ENCODE measurements at regions not wholly inside any gene's neighbourhood (a gene's known extent, or its start where the extent isn't known, plus 50 kb on each side); places are given as distances from the start of the nearest gene placed in this dataset.

- DNase-seq, result no peak
Measured at GRCh38 chr2:5921081-5921642, 229.0 kb downstream of the SOX11 start.

DNA sequence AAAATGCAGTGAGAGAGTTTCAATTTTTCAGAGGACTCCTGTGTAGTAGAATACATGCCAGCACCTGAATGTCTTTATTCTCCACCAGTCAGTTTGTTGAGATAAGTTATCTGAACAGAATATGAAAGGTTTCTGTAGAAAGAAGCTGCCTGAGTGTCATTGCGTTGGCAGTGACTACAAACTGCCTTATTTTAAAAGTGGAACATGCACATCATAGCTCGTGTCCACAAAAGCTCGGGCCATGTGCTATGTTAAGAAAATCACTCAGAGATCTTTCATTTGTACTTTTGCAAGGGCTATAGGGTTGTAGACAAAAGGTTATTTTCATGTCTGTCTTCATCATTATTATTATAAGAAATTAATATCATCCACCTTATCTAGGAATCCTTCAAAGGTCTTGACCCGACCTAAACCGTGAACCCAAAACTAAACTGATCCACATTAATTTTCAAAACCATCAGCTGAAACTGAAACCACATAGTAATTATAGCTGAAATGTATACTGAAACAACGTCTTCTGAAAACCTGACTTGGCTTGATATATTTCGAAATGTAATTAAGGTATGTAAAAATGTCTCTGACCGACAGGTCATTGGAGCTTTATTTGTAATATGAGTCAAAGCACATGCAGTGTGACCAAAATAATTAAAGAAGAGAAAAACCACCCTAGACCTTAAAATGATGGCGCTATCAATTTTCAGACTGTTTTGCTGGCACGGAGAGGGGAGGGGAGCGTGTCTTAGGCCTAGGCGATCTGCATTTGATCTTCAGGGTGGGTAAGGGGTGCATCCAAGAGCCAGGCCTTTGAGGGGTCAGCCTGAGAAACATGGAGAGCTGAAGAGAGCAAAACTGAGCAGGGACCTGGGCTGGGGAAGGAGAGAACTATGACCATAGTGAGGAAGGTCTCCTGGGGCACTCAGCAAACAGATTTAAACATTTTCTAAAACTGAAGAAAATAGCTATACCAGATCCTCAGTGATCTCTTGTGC is 232.1 kb downstream of the SOX11 start:
- no peak for DNase-seq

DNA sequence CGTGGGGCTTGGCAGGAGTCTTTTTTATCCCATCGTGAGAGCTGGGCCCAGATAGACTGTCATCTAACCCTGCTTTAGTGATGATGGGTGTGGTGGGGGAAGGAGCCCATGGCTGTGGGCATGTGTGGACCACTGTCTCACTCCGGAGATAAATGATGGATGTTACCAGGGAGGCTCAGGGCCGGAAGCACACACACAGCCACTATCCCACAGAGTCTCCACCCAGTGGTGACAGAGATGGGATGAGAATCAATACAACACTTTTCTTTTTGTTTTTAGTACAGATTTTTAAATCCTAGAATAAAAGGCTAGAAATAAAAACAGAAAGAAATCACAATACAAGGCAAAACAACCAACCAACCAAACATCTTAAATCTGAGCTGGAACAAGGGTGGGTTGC is 233.4 kb downstream of the SOX11 start:
- no peak for DNase-seq

DNA sequence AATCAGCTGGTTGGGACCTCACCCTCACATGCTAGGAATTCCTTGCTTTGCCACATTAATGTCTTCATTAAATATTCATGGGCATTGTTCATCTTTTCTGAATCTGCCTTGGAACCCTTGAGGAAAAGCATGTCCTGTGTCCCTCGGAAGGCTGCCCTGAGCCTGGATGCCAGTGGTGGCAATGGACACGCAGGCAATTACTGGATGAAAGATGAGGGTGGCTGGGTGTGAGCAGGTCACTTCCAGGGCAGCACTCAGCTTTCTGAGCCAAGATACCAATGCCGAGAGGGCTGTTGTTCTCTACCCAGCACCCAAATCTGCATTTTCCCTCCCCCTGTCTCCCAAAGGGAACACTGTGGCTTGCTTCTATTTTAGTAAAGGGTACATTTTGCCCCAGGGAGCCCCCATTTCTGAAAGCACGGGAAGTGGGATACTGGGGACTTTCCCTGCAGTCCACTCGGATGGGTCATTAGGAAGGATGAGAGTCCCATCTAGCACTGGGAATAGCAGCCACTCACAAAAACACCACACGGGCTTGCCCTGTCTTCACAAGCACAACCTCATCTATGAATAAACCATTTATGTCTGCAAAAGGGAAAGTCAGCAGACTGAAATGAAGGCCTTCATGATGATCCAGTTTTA is 234.8 kb downstream of the SOX11 start:
- DNase-seq, result no peak

- DNase-seq, result peak; percentile 40
Measured at GRCh38 chr2:5932556-5933469, 240.6 kb downstream of the SOX11 start.

DNA sequence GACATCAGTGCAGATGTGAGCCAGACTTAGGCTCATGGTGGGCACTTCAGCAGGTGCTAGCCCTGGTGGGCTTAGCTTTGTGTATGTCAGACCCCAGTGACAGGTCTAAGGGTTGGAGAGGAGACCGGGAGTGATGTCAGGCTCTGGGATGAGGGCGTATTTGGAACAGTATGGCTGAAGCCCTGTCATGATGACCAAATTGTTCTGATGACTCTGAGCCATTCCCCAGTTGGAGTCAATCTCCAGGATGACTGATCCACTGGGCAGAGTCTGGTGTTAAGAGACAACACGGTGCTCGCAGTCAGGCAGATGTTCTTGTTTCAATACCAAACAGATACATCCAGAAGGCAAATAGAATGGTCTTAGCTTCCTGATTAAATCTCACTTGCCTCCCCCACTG is 241.5 kb downstream of the SOX11 start:
- no peak for DNase-seq

DNA sequence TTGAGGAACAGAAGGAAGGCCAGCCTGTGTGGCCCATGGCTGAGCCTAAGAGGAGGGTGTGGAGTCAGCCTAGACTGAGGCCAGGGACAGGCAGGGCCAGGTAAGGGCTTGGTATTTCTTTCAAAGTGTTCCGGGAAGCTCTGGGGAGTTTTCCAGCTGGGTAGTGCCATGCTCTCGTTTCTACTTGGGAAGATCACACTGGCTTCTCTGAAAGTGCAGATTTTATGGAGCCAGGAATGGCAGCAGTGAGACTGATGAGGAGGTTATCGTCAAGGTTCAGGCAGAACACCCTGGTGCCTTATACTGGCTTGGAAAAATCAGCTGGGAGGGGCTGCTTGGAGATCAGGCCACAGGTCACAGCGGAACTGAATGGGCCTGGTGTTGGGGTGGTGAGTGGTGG is 245.1 kb downstream of the SOX11 start:
- DNase-seq, result no peak

- no peak for DNase-seq
Measured at GRCh38 chr2:5937851-5938565, 245.8 kb downstream of the SOX11 start.

- DNase-seq, result no peak
Measured at GRCh38 chr2:5938566-5938896, 246.3 kb downstream of the SOX11 start.

DNA sequence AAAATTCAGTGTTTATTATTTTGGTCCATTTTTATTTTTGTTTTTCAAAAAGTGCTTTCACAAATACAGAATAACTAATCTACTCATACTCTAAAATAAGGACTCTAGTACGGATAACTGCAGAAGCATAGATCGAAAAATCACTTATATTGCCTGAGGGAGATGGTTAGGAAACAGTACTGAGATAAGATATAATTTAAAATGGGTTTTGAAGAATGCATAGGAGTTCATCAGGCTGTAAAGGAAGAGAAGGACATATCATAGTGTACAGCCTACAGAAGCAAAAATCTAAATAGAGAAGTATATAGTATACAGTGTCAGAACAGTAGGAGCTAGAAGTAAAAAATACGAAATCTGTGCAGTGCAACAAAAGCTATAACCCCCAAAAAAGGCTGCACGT is 247.4 kb downstream of the SOX11 start:
- DNase-seq, result no peak

DNA sequence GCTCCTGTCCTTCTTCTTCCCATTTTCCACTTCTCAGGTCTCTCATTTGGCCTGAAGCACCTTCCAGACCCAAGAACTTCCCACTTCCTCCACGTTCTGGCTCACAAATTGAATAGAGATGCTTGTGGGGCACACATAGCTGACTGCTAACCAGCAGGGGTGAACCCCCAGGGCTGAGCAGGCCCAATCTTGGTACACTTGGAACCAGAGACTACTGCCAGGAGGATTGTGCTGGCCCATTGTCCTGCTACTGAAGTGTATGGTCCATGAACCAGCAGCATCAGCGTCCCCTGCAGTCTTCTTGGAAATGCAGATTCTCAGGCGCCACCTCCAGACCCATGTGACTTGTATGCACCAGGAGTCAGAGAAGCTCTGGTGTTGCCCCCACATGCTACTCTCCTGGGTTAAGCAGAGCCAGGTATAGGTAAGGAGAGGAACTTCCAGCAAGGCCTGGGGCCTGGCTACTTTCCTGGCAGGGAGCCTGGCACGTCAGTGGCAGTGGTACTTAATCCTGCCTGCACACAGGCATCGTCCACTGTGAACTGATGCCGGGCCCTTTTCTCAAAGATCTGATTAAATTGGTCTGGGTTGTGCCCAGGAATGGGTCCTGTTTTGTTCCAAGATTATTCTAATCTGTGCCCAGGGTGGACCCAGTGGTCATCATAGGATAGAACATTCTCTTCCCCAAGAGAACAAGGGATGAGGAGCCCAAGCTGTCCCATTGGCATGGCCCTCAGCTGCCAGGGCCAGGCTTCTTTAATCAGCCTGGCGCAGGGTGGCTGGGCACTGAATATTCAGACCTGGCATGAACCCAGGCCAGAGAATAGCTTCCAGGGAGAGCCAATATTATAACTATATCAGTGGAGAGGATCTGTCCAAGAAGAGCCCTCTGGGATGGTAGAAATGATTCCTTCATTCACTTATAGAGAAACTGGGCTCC is 248.7 kb downstream of the SOX11 start:
- DNase-seq, result no peak

DNA sequence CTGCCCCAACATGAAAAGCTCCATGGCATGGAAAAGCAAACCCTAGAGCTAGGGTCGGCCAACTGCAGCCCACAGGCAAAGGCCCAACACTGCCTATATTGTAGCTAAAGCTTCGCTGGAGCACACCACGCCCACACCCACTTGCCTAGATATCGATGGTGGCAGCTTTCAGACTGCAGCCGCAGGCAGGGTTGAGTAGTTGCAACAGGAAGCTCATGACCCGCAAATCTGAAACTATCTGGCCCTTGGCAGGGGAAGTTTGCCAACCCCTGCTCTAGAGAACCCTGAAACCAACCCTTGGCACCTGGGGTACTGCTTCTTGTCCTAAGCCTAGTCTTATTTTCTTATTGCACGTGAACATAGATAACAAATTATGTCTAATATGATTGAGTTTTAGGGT is 250.0 kb downstream of the SOX11 start:
- DNase-seq, result no peak

DNA sequence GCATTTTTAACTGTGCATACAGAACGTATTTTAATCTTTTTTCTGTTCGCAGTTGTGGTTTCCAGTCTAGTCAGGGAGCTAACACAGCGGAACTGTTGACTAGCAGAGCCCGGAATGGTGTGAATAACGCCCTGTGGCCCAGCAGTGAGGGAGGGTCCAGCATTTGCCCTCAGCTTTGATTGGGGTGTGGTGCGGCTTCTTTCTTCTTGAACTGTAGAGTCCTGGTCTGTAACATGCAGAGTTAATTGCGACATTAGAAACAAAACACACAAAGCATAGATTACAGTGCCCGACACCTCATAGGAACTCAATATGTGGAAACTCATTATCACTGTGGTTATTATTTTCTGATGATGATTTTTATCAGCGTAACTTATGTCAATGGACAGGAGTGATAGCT is 253.6 kb downstream of the SOX11 start:
- no peak for DNase-seq

- DNase-seq, result peak; percentile 5
Measured at GRCh38 chr2:5946225-5947115, 254.3 kb downstream of the SOX11 start.

- no peak for DNase-seq
Measured at GRCh38 chr2:5950736-5951135, 258.6 kb downstream of the SOX11 start.

DNA sequence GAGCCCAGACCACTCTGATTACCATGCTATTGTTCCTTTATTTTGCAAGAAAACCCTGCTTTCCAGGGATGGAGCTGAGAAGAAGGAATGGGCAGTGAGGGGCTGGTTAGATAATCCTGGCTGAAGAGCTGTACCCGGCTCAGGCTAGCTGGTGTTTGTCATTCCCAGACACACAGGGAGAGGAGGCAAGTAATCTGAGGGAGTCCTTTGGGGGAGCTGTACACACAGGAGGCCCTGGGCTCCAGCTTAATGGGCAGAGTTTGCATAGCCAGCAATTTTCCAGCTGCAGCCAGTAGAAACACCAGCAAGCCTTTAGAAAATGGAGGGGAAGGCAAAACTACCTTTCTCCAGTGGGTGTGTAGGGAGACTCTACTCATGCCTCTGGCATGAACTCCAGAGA is 259.3 kb downstream of the SOX11 start:
- DNase-seq, result no peak

DNA sequence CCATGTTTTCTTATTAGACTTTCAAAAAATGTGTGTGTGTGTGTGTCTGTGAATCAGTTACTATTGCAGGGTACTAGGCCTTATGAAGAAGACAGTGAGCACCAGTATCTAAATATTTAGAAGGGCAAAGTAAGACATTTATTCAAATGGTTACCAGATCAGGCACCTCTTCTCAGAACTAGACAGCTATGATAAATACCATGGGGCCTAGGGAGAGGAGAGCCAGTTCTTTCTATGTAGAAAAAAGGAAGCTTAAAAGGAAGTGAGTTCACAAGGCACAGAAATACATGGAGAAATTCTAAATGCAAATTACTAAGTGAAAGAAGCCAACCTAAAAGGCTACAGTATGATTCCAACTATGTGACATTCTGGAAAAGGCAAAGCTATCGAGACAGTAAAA is 261.3 kb downstream of the SOX11 start:
- no peak for DNase-seq

DNA sequence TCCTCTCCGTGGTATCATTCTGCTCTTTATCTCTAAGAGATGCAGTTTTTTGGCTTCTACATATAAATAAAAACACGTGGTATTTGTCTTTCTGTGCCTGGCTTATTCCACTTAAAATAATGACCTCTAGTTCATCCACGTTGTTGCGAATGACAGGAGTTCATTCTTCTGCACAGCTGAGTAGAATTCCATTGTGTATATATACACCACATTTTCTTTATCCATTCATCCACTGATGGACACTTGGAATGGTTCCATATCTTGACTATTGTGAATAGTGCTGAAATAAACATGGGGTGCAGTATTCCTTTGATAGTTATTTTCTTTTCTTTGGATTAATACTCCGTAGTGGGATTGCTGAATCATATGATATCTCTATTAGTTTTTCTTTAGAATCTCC is 262.3 kb downstream of the SOX11 start:
- DNase-seq, result no peak

- no peak for DNase-seq
Measured at GRCh38 chr2:5955921-5956320, 263.7 kb downstream of the SOX11 start.
